ENCODE measurements at regions not wholly inside any gene's neighbourhood (a gene's known extent, or its start where the extent isn't known, plus 50 kb on each side); places are given as distances from the start of the nearest gene placed in this dataset.

- intact Hi-C loops (cut with DNase I; ENCODE audit: low total_unique reads), result no loop called here
- 73 to 96% (median 82%) methylated on average over 1 of the region's 1 CpG for WGBS, 5 donors
- Histone ChIP-seq H3K27me3 (replicated peaks in 1 of 7) (no peaks in the 10 kb centered on the region), H3K4me1 (no peaks in the 10 kb centered on the region), H3K9me3 (peaks cover 0 to 26% (median 17%) of the 10 kb centered on the region in 8 donors), H3K4me3 (no peak overlapping the region), H3K27ac (no peak overlapping the region), H3K36me3 (no peaks in the 10 kb centered on the region)
- TF ChIP-seq CTCF (IDR thresholded peaks at IDR 0.05 in 8 of 11, conservative IDR thresholded peaks at IDR 0.05 in 3 of 11) (no peak), POLR2AphosphoS5 (IDR thresholded peaks at IDR 0.05) (no peak), POLR2A (IDR thresholded peaks at IDR 0.05) (no peak)
- no peak for DNase-seq
These were observed 221.1 kb downstream of the LMO4 start for GRCh38 chr1:87549738-87550137.

GRCh38 chr1:87553511-87553910 is 224.8 kb downstream of the LMO4 start:
- no peaks in the 10 kb centered on the region for H3K27me3 ChIP-seq (replicated peaks in 1 of 7)
- no peak for DNase-seq
- intact Hi-C loops (cut with DNase I; ENCODE audit: low total_unique reads), result no loop called here
- H3K4me3 ChIP-seq, result no peak overlapping the region
- H3K4me1 ChIP-seq, result no peaks in the 10 kb centered on the region
- 76 to 90% (median 87%) methylated on average over 2 of the region's 2 CpGs for WGBS, 5 donors
- H3K36me3 ChIP-seq, result no peaks in the 10 kb centered on the region
- TF ChIP-seq POLR2AphosphoS5 (IDR thresholded peaks at IDR 0.05) (no peak), CTCF (IDR thresholded peaks at IDR 0.05 in 8 of 11, conservative IDR thresholded peaks at IDR 0.05 in 3 of 11) (no peak), POLR2A (IDR thresholded peaks at IDR 0.05) (no peak)
- no peak overlapping the region for H3K27ac ChIP-seq
- no peaks in the 10 kb centered on the region for H3K9me3 ChIP-seq

- TF ChIP-seq CTCF (IDR thresholded peaks at IDR 0.05 in 8 of 11, conservative IDR thresholded peaks at IDR 0.05 in 3 of 11) (no peak), POLR2A (IDR thresholded peaks at IDR 0.05) (no peak), POLR2AphosphoS5 (IDR thresholded peaks at IDR 0.05) (no peak)
- H3K9me3 ChIP-seq, result no peaks in the 10 kb centered on the region
- intact Hi-C loops (cut with DNase I; ENCODE audit: low total_unique reads), result no loop called here
- no peak for DNase-seq
- no peak overlapping the region for H3K4me3 ChIP-seq
- WGBS, 5 donors, result 76 to 100% (median 89%) methylated on average over 1 of the region's 1 CpG
- no peak overlapping the region for H3K27ac ChIP-seq
- no peaks in the 10 kb centered on the region for H3K27me3 ChIP-seq (replicated peaks in 1 of 7)
- H3K36me3 ChIP-seq, result no peaks in the 10 kb centered on the region
- H3K4me1 ChIP-seq, result no peaks in the 10 kb centered on the region
These were observed 226.7 kb downstream of the LMO4 start for GRCh38 chr1:87555366-87555765.

- H3K27ac ChIP-seq, result no peak overlapping the region
- no peaks in the 10 kb centered on the region for H3K9me3 ChIP-seq
- intact Hi-C loops (cut with DNase I; ENCODE audit: low total_unique reads), result no loop called here
- 86 to 97% (median 92%) methylated on average over 3 of the region's 3 CpGs for WGBS, 5 donors
- no peak for DNase-seq
- no peaks in the 10 kb centered on the region for H3K36me3 ChIP-seq
- H3K4me3 ChIP-seq, result no peak overlapping the region
- TF ChIP-seq POLR2A (IDR thresholded peaks at IDR 0.05) (no peak), POLR2AphosphoS5 (IDR thresholded peaks at IDR 0.05) (no peak), CTCF (IDR thresholded peaks at IDR 0.05 in 8 of 11, conservative IDR thresholded peaks at IDR 0.05 in 3 of 11) (no peak)
- no peaks in the 10 kb centered on the region for H3K27me3 ChIP-seq (replicated peaks in 1 of 7)
- H3K4me1 ChIP-seq, result no peaks in the 10 kb centered on the region
These were observed 227.6 kb downstream of the LMO4 start for GRCh38 chr1:87556326-87556725.
